Activated CD4-positive, alpha-beta T cell treated with anti-CD3 and anti-CD28 coated beads, Interleukin-2, amount 10 ng/mL, durations not matched to agents 24 days and 14 days (primary cell): ENCODE measurements at regions not wholly inside any gene's neighbourhood (a gene's known extent, or its start where the extent isn't known, plus 50 kb on each side); places are given as distances from the start of the nearest gene placed in this dataset.
"Not testable (repeated sequence)": the region's sequence is repeated elsewhere in the genome, so short reads cannot be mapped to it uniquely, and the experiment has no call there.

ENCODE experiments used
- DNase-seq: peaks from one replicate; pipeline ENCODE4 v3.0.0; 2022
- H3K27ac Mint-ChIP-seq: one replicate; pipeline ENCODE4 v1.8.0; 2022; ENCODE audit warnings: mild to moderate bottlenecking, mixed read lengths
- H3K27me3 Mint-ChIP-seq: one replicate; pipeline ENCODE4 v1.8.0; 2022; ENCODE audit warnings: mixed read lengths
- H3K36me3 Mint-ChIP-seq: one replicate; pipeline ENCODE4 v1.8.0; 2022; ENCODE audit warnings: low read depth, mild to moderate bottlenecking, mixed read lengths
- H3K4me1 Mint-ChIP-seq: one replicate; pipeline ENCODE4 v1.8.0; 2021; ENCODE audit warnings: mixed read lengths
- H3K4me3 Mint-ChIP-seq: one replicate; pipeline ENCODE4 v1.8.0; 2022; ENCODE audit warnings: mild to moderate bottlenecking, moderate library complexity, mixed read lengths
- H3K9me3 Mint-ChIP-seq: one replicate; pipeline ENCODE4 v1.8.0; 2021; ENCODE audit warnings: mixed read lengths
- intact Hi-C: fragments of 100-400 bp; cut with micrococcal nuclease; formaldehyde crosslinking; loops from one replicate; pipeline ENCODE4 v1.15.1; 2023

- no peak overlapping the region for H3K27ac Mint-ChIP-seq
- DNase-seq, result no peak
- no peak overlapping the region for H3K4me3 Mint-ChIP-seq
- H3K36me3 Mint-ChIP-seq, result no peaks in the 10 kb centered on the region
- intact Hi-C loops, result no loop called here
- no peaks in the 10 kb centered on the region for H3K27me3 Mint-ChIP-seq
- peaks cover 7% of the 10 kb centered on the region for H3K9me3 Mint-ChIP-seq
- H3K4me1 Mint-ChIP-seq, result no peaks in the 10 kb centered on the region
Observed at GRCh38 chr16:64693946-64694345, 427.9 kb downstream of the CDH11 start.

- DNase-seq, result no peak
- H3K27ac Mint-ChIP-seq, result no peak overlapping the region
- no peak overlapping the region for H3K4me3 Mint-ChIP-seq
- intact Hi-C loops, result no loop called here
- H3K4me1 Mint-ChIP-seq, result no peaks in the 10 kb centered on the region
- no peaks in the 10 kb centered on the region for H3K27me3 Mint-ChIP-seq
- no peaks in the 10 kb centered on the region for H3K9me3 Mint-ChIP-seq
- no peaks in the 10 kb centered on the region for H3K36me3 Mint-ChIP-seq
Observed at GRCh38 chr16:64687786-64688185, 434.1 kb downstream of the CDH11 start.

GRCh38 chr16:64687123-64687522 lies 434.7 kb downstream of the CDH11 start:
- Mint-ChIP-seq H3K4me3 (no peak overlapping the region), H3K4me1 (no peaks in the 10 kb centered on the region), H3K27me3 (no peaks in the 10 kb centered on the region), H3K9me3 (no peaks in the 10 kb centered on the region), H3K36me3 (no peaks in the 10 kb centered on the region), H3K27ac (no peak overlapping the region)
- DNase-seq, result no peak
- intact Hi-C loops, result no loop called here

GRCh38 chr16:64679976-64680690 lies 441.7 kb downstream of the CDH11 start:
- H3K27ac Mint-ChIP-seq, result no peak overlapping the region
- H3K4me3 Mint-ChIP-seq, result no peak overlapping the region
- peaks cover 5% of the 10 kb centered on the region for H3K9me3 Mint-ChIP-seq
- H3K36me3 Mint-ChIP-seq, result no peaks in the 10 kb centered on the region
- intact Hi-C loops, result no loop called here
- H3K27me3 Mint-ChIP-seq, result no peaks in the 10 kb centered on the region
- no peaks in the 10 kb centered on the region for H3K4me1 Mint-ChIP-seq
- no peak for DNase-seq

GRCh38 chr16:64669573-64669972 lies 452.3 kb downstream of the CDH11 start:
- no peak for DNase-seq
- Mint-ChIP-seq H3K27me3 (no peaks in the 10 kb centered on the region), H3K4me1 (no peaks in the 10 kb centered on the region), H3K36me3 (no peaks in the 10 kb centered on the region), H3K4me3 (no peak overlapping the region), H3K9me3 (peaks cover 4% of the 10 kb centered on the region), H3K27ac (no peak overlapping the region)
- intact Hi-C loops, result no loop called here

GRCh38 chr16:64667334-64667877 lies 454.5 kb downstream of the CDH11 start:
- no peaks in the 10 kb centered on the region for H3K27me3 Mint-ChIP-seq
- H3K9me3 Mint-ChIP-seq, result no peaks in the 10 kb centered on the region
- DNase-seq, result no peak
- H3K36me3 Mint-ChIP-seq, result no peaks in the 10 kb centered on the region
- intact Hi-C loops, result no loop called here
- H3K4me1 Mint-ChIP-seq, result no peaks in the 10 kb centered on the region
- no peak overlapping the region for H3K27ac Mint-ChIP-seq
- H3K4me3 Mint-ChIP-seq, result no peak overlapping the region

- H3K27ac Mint-ChIP-seq, H3K4me3 Mint-ChIP-seq, H3K36me3 Mint-ChIP-seq, H3K27me3 Mint-ChIP-seq, intact Hi-C loops, DNase-seq, H3K4me1 Mint-ChIP-seq, H3K9me3 Mint-ChIP-seq: not testable (repeated sequence)
Observed at GRCh38 chr16:64662312-64662711, 459.6 kb downstream of the CDH11 start.

- no peak for DNase-seq
- Mint-ChIP-seq H3K4me1 (no peaks in the 10 kb centered on the region), H3K4me3 (no peak overlapping the region), H3K27me3 (no peaks in the 10 kb centered on the region), H3K9me3 (peaks cover 3% of the 10 kb centered on the region), H3K27ac (no peak overlapping the region), H3K36me3 (no peaks in the 10 kb centered on the region)
- intact Hi-C loops, result no loop called here
Observed at GRCh38 chr16:64659866-64660265, 462.0 kb downstream of the CDH11 start.

GRCh38 chr16:64657316-64658011 lies 464.4 kb downstream of the CDH11 start:
- no peaks in the 10 kb centered on the region for H3K4me1 Mint-ChIP-seq

GRCh38 chr16:64656471-64656870 lies 465.4 kb downstream of the CDH11 start:
- H3K4me1 Mint-ChIP-seq, result no peaks in the 10 kb centered on the region
- no peak overlapping the region for H3K4me3 Mint-ChIP-seq
- H3K9me3 Mint-ChIP-seq, result peaks cover 4% of the 10 kb centered on the region
- H3K27me3 Mint-ChIP-seq, result no peaks in the 10 kb centered on the region
- DNase-seq, result no peak
- H3K27ac Mint-ChIP-seq, result no peak overlapping the region
- no peaks in the 10 kb centered on the region for H3K36me3 Mint-ChIP-seq
- intact Hi-C loops, result no loop called here

More at GRCh38 chr16:64657316-64658011, 464.4 kb downstream of the CDH11 start:
- Mint-ChIP-seq H3K27me3 (no peaks in the 10 kb centered on the region), H3K27ac (no peak overlapping the region), H3K9me3 (peaks cover 3% of the 10 kb centered on the region), H3K4me3 (no peak overlapping the region), H3K36me3 (no peaks in the 10 kb centered on the region)
- no peak for DNase-seq
- intact Hi-C loops, result no loop called here

GRCh38 chr16:64654178-64654577 lies 467.7 kb downstream of the CDH11 start:
- Mint-ChIP-seq H3K27ac (no peak overlapping the region), H3K27me3 (no peaks in the 10 kb centered on the region), H3K9me3 (peaks cover 16% of the 10 kb centered on the region), H3K4me3 (no peak overlapping the region), H3K36me3 (no peaks in the 10 kb centered on the region), H3K4me1 (no peaks in the 10 kb centered on the region)
- intact Hi-C loops, result no loop called here
- no peak for DNase-seq

- H3K4me3 Mint-ChIP-seq, result no peak overlapping the region
- H3K9me3 Mint-ChIP-seq, result peaks cover 21% of the 10 kb centered on the region
- no peak for DNase-seq
- H3K4me1 Mint-ChIP-seq, result no peaks in the 10 kb centered on the region
- H3K36me3 Mint-ChIP-seq, result no peaks in the 10 kb centered on the region
- no peaks in the 10 kb centered on the region for H3K27me3 Mint-ChIP-seq
- intact Hi-C loops, result no loop called here
- H3K27ac Mint-ChIP-seq, result no peak overlapping the region
Observed at GRCh38 chr16:64648282-64648681, 473.6 kb downstream of the CDH11 start.

GRCh38 chr16:64641343-64641742 lies 480.5 kb downstream of the CDH11 start:
- intact Hi-C loops, result no loop called here

GRCh38 chr16:64638766-64639165 lies 483.1 kb downstream of the CDH11 start:
- intact Hi-C loops, result no loop called here
- no peak overlapping the region for H3K27ac Mint-ChIP-seq
- no peak for DNase-seq
- no peaks in the 10 kb centered on the region for H3K27me3 Mint-ChIP-seq
- no peaks in the 10 kb centered on the region for H3K36me3 Mint-ChIP-seq
- no peak overlapping the region for H3K4me3 Mint-ChIP-seq
- H3K4me1 Mint-ChIP-seq, result no peaks in the 10 kb centered on the region
- H3K9me3 Mint-ChIP-seq, result no peaks in the 10 kb centered on the region

More at GRCh38 chr16:64641343-64641742, 480.5 kb downstream of the CDH11 start:
- H3K36me3 Mint-ChIP-seq, result no peaks in the 10 kb centered on the region
- H3K27me3 Mint-ChIP-seq, result no peaks in the 10 kb centered on the region
- H3K4me1 Mint-ChIP-seq, result no peaks in the 10 kb centered on the region
- DNase-seq, result no peak
- H3K9me3 Mint-ChIP-seq, result no peaks in the 10 kb centered on the region
- no peak overlapping the region for H3K4me3 Mint-ChIP-seq
- no peak overlapping the region for H3K27ac Mint-ChIP-seq
